HG03060 (cell line): ENCODE measurements at regions not wholly inside any gene's neighbourhood (a gene's known extent, or its start where the extent isn't known, plus 50 kb on each side); places are given as distances from the start of the nearest gene placed in this dataset.

Experiments used
- ATAC-seq: cut with Tn5 transposase; IDR thresholded peaks from one replicate; pipeline ENCODE4 v1.9.1; 2021; ENCODE audit warnings: low read depth, moderate number of reproducible peaks; ENCODE audit not compliant: unreplicated experiment

- ATAC-seq: no peak
These were observed 585.3 kb downstream of the FGF9 start for GRCh38 chr13:22256111-22256639.

GRCh38 chr13:22262001-22262885 is 591.4 kb downstream of the FGF9 start:
- no peak for ATAC-seq

- no peak for ATAC-seq
These were observed 592.3 kb downstream of the FGF9 start for GRCh38 chr13:22263185-22263584.

GRCh38 chr13:22265563-22265962 is 594.7 kb downstream of the FGF9 start:
- no peak for ATAC-seq

GRCh38 chr13:22270881-22271280 is 600.0 kb downstream of the FGF9 start:
- no peak for ATAC-seq

- no peak for ATAC-seq
These were observed 601.0 kb downstream of the FGF9 start for GRCh38 chr13:22271903-22272302.

GRCh38 chr13:22275393-22275792 is 604.5 kb downstream of the FGF9 start:
- no peak for ATAC-seq

GRCh38 chr13:22276616-22277015 is 605.7 kb downstream of the FGF9 start:
- ATAC-seq: no peak

- ATAC-seq: no peak
These were observed 607.6 kb downstream of the FGF9 start for GRCh38 chr13:22278336-22278929.

- no peak for ATAC-seq
These were observed 615.0 kb downstream of the FGF9 start for GRCh38 chr13:22285867-22286266.

GRCh38 chr13:22286338-22286737 is 615.5 kb downstream of the FGF9 start:
- ATAC-seq: no peak

- ATAC-seq: no peak
These were observed 616.6 kb downstream of the FGF9 start for GRCh38 chr13:22287343-22287920.

GRCh38 chr13:22288496-22288895 is 617.6 kb downstream of the FGF9 start:
- ATAC-seq: no peak

GRCh38 chr13:22289711-22290110 is 618.8 kb downstream of the FGF9 start:
- no peak for ATAC-seq

GRCh38 chr13:22298530-22298929 is 627.7 kb downstream of the FGF9 start:
- no peak for ATAC-seq

GRCh38 chr13:22311734-22312404 is 641.0 kb downstream of the FGF9 start:
- no peak for ATAC-seq

- no peak for ATAC-seq
These were observed 641.5 kb downstream of the FGF9 start for GRCh38 chr13:22312405-22312803.

GRCh38 chr13:22316494-22317025 is 645.7 kb downstream of the FGF9 start:
- ATAC-seq: no peak

- ATAC-seq: no peak
These were observed 650.1 kb downstream of the FGF9 start for GRCh38 chr13:22320991-22321390.

GRCh38 chr13:22325761-22326160 is 654.9 kb downstream of the FGF9 start:
- no peak for ATAC-seq

GRCh38 chr13:22332416-22332815 is 661.5 kb downstream of the FGF9 start:
- ATAC-seq: no peak
